Activated T-helper 2 cell treated with anti-CD3 and anti-CD28 coated beads, Interferon-gamma antibody, Interleukin-2, Interleukin-4, amounts not matched to agents 10 μg/mL and 5 μg/mL and 100 μg/mL, durations not matched to agents 14 hours and 24 hours and 36 hours (primary cell): ENCODE measurements at regions not wholly inside any gene's neighbourhood (a gene's known extent, or its start where the extent isn't known, plus 50 kb on each side); places are given as distances from the start of the nearest gene placed in this dataset.
"Not testable (repeated sequence)": the region's sequence is repeated elsewhere in the genome, so short reads cannot be mapped to it uniquely, and the experiment has no call there.

ENCODE experiments used
- DNase-seq: peaks from one replicate; pipeline ENCODE4 v3.0.0; 2021; ENCODE audit warnings: low spot score
- H3K27ac Mint-ChIP-seq: one replicate; pipeline ENCODE4 v1.8.0; 2021; ENCODE audit warnings: mixed read lengths
- H3K27me3 Mint-ChIP-seq: one replicate; pipeline ENCODE4 v1.8.0; 2021; ENCODE audit warnings: low read depth, mixed read lengths
- H3K36me3 Mint-ChIP-seq: one replicate; pipeline ENCODE4 v1.8.0; 2021; ENCODE audit warnings: low read depth, mixed read lengths
- H3K4me1 Mint-ChIP-seq: one replicate; pipeline ENCODE4 v1.8.0; 2021; ENCODE audit warnings: low read depth, mixed read lengths
- H3K4me3 Mint-ChIP-seq: one replicate; pipeline ENCODE4 v1.8.0; 2021; ENCODE audit warnings: low read depth, mild to moderate bottlenecking, moderate library complexity, mixed read lengths
- H3K9me3 Mint-ChIP-seq: one replicate; pipeline ENCODE4 v1.8.0; 2021; ENCODE audit warnings: mixed read lengths
- intact Hi-C: fragments of 100-400 bp; cut with micrococcal nuclease; formaldehyde crosslinking; loops from one replicate; pipeline ENCODE4 v1.15.1; 2023

- H3K36me3 Mint-ChIP-seq: no peaks in the 10 kb centered on the region
- intact Hi-C loops: no loop called here
- H3K4me1 Mint-ChIP-seq: no peaks in the 10 kb centered on the region
- no peak overlapping the region for H3K4me3 Mint-ChIP-seq
- H3K9me3 Mint-ChIP-seq: no peaks in the 10 kb centered on the region
- H3K27ac Mint-ChIP-seq: no peak overlapping the region
- DNase-seq: no peak
- H3K27me3 Mint-ChIP-seq: no peaks in the 10 kb centered on the region
Measured at GRCh38 chr6:147977851-147978465, 364.7 kb upstream of the SASH1 start.

GRCh38 chr6:147979966-147980365, 362.7 kb upstream of the SASH1 start:
- Mint-ChIP-seq H3K4me1 (no peaks in the 10 kb centered on the region), H3K27ac (no peak overlapping the region), H3K36me3 (no peaks in the 10 kb centered on the region), H3K4me3 (no peak overlapping the region), H3K27me3 (no peaks in the 10 kb centered on the region), H3K9me3 (no peaks in the 10 kb centered on the region)
- DNase-seq: no peak
- intact Hi-C loops: no loop called here

- Mint-ChIP-seq H3K9me3 (no peaks in the 10 kb centered on the region), H3K27me3 (no peaks in the 10 kb centered on the region), H3K36me3 (no peaks in the 10 kb centered on the region), H3K27ac (no peak overlapping the region), H3K4me3 (no peak overlapping the region), H3K4me1 (no peaks in the 10 kb centered on the region)
- no peak for DNase-seq
- intact Hi-C loops: no loop called here
Measured at GRCh38 chr6:147983581-147984366, 358.9 kb upstream of the SASH1 start.

- Mint-ChIP-seq H3K4me3 (no peak overlapping the region), H3K27me3 (no peaks in the 10 kb centered on the region), H3K9me3 (no peaks in the 10 kb centered on the region), H3K36me3 (no peaks in the 10 kb centered on the region), H3K27ac (no peak overlapping the region), H3K4me1 (no peaks in the 10 kb centered on the region)
- intact Hi-C loops: no loop called here
- DNase-seq: no peak
Measured at GRCh38 chr6:147986846-147987245, 355.8 kb upstream of the SASH1 start.

GRCh38 chr6:147990159-147990558, 352.5 kb upstream of the SASH1 start:
- Mint-ChIP-seq H3K4me1 (no peaks in the 10 kb centered on the region), H3K27me3 (no peaks in the 10 kb centered on the region), H3K27ac (no peak overlapping the region), H3K9me3 (no peaks in the 10 kb centered on the region), H3K36me3 (no peaks in the 10 kb centered on the region), H3K4me3 (no peak overlapping the region)
- intact Hi-C loops: no loop called here
- no peak for DNase-seq

- intact Hi-C loops: no loop called here
- H3K27ac Mint-ChIP-seq: no peak overlapping the region
- no peak overlapping the region for H3K4me3 Mint-ChIP-seq
Measured at GRCh38 chr6:147991961-147992360, 350.7 kb upstream of the SASH1 start.

GRCh38 chr6:147999001-147999540, 343.6 kb upstream of the SASH1 start:
- Mint-ChIP-seq H3K27me3 (no peaks in the 10 kb centered on the region), H3K4me1 (no peaks in the 10 kb centered on the region), H3K4me3 (no peak overlapping the region), H3K27ac (no peak overlapping the region), H3K9me3 (no peaks in the 10 kb centered on the region), H3K36me3 (no peaks in the 10 kb centered on the region)
- no peak for DNase-seq
- intact Hi-C loops: no loop called here

More at GRCh38 chr6:147991961-147992360, 350.7 kb upstream of the SASH1 start:
- no peaks in the 10 kb centered on the region for H3K27me3 Mint-ChIP-seq
- no peaks in the 10 kb centered on the region for H3K9me3 Mint-ChIP-seq
- H3K4me1 Mint-ChIP-seq: no peaks in the 10 kb centered on the region
- no peaks in the 10 kb centered on the region for H3K36me3 Mint-ChIP-seq
- no peak for DNase-seq

- intact Hi-C loops: no loop called here
- Mint-ChIP-seq H3K9me3 (no peaks in the 10 kb centered on the region), H3K27ac (no peak overlapping the region), H3K27me3 (no peaks in the 10 kb centered on the region), H3K36me3 (no peaks in the 10 kb centered on the region), H3K4me3 (no peak overlapping the region), H3K4me1 (no peaks in the 10 kb centered on the region)
- DNase-seq: no peak
Measured at GRCh38 chr6:148001844-148002642, 340.6 kb upstream of the SASH1 start.

GRCh38 chr6:148004651-148005050, 338.0 kb upstream of the SASH1 start:
- H3K36me3 Mint-ChIP-seq: no peaks in the 10 kb centered on the region
- no peaks in the 10 kb centered on the region for H3K27me3 Mint-ChIP-seq
- H3K27ac Mint-ChIP-seq: no peak overlapping the region
- H3K4me1 Mint-ChIP-seq: no peaks in the 10 kb centered on the region
- intact Hi-C loops: no loop called here
- DNase-seq: no peak
- no peak overlapping the region for H3K4me3 Mint-ChIP-seq
- no peaks in the 10 kb centered on the region for H3K9me3 Mint-ChIP-seq

- peaks cover 9% of the 10 kb centered on the region for H3K9me3 Mint-ChIP-seq
- H3K27me3 Mint-ChIP-seq: no peaks in the 10 kb centered on the region
- H3K4me1 Mint-ChIP-seq: no peaks in the 10 kb centered on the region
- H3K27ac Mint-ChIP-seq: no peak overlapping the region
- no peak overlapping the region for H3K4me3 Mint-ChIP-seq
- H3K36me3 Mint-ChIP-seq: no peaks in the 10 kb centered on the region
- DNase-seq: no peak
- intact Hi-C loops: no loop called here
Measured at GRCh38 chr6:148005806-148006205, 336.8 kb upstream of the SASH1 start.

- DNase-seq, H3K36me3 Mint-ChIP-seq, H3K27ac Mint-ChIP-seq, H3K27me3 Mint-ChIP-seq, H3K4me1 Mint-ChIP-seq, H3K4me3 Mint-ChIP-seq, intact Hi-C loops: not testable (repeated sequence)
- H3K9me3 Mint-ChIP-seq: peaks cover 22% of the 10 kb centered on the region
Measured at GRCh38 chr6:148010516-148010915, 332.1 kb upstream of the SASH1 start.

- DNase-seq: no peak
- peaks cover 11% of the 10 kb centered on the region for H3K9me3 Mint-ChIP-seq
- no peaks in the 10 kb centered on the region for H3K4me1 Mint-ChIP-seq
- no peaks in the 10 kb centered on the region for H3K36me3 Mint-ChIP-seq
- intact Hi-C loops: no loop called here
- no peak overlapping the region for H3K4me3 Mint-ChIP-seq
- H3K27me3 Mint-ChIP-seq: no peaks in the 10 kb centered on the region
- H3K27ac Mint-ChIP-seq: no peak overlapping the region
Measured at GRCh38 chr6:148016013-148016412, 326.6 kb upstream of the SASH1 start.

GRCh38 chr6:148021165-148021564, 321.5 kb upstream of the SASH1 start:
- H3K4me3 Mint-ChIP-seq: no peak overlapping the region
- DNase-seq: no peak
- H3K4me1 Mint-ChIP-seq: no peaks in the 10 kb centered on the region
- H3K36me3 Mint-ChIP-seq: no peaks in the 10 kb centered on the region
- H3K9me3 Mint-ChIP-seq: no peaks in the 10 kb centered on the region
- intact Hi-C loops: no loop called here
- H3K27ac Mint-ChIP-seq: no peak overlapping the region
- H3K27me3 Mint-ChIP-seq: no peaks in the 10 kb centered on the region
